ENCODE measurements at regions not wholly inside any gene's neighbourhood (a gene's known extent, or its start where the extent isn't known, plus 50 kb on each side); places are given as distances from the start of the nearest gene placed in this dataset.

DNA sequence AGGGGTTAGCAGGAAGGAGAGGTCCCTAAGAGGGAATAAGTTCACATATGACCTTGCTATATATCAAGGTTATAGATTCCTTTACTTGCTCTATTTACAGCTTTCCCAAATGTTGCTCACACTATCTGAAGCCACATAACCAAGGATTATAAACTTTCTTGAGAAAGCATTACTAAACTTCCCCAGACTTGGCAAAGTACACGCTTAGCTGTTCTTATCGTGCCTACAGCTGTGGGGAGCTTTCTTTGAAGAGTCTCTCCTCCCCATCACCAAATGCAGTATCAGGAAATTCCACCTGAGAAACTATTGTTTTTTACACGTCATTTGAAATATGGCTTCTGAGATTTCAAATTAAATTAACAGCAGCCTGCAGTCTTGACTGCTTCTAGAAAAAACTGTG lies 284.5 kb downstream of the CHL1 start:
- TF ChIP-seq EP300 (IDR thresholded peaks at IDR 0.05; ENCODE audit: borderline replicate concordance in 1 of 2, low read depth in 1 of 2, low read length in 1 of 2) (no peak), RFX5 (IDR thresholded peaks at IDR 0.05; ENCODE audit: low read length) (no peak), GABPA (IDR thresholded peaks at IDR 0.05; ENCODE audit: low read depth) (no peak), POLR2AphosphoS5 (IDR thresholded peaks at IDR 0.05; ENCODE audit: low read depth, low read length) (no peak), YY1 (IDR thresholded peaks at IDR 0.05; ENCODE audit: low read depth) (no peak), TAF1 (IDR thresholded peaks at IDR 0.05; ENCODE audit: borderline replicate concordance, low read depth, low read length) (no peak), MXI1 (IDR thresholded peaks at IDR 0.05; ENCODE audit: low read depth, low read length) (no peak), NFIC (IDR thresholded peaks at IDR 0.05; ENCODE audit: borderline replicate concordance) (no peak), EZH2phosphoT487 (IDR thresholded peaks at IDR 0.05; ENCODE audit: borderline replicate concordance, low read depth) (no peak)
- TF ChIP-seq, protein P1, sequence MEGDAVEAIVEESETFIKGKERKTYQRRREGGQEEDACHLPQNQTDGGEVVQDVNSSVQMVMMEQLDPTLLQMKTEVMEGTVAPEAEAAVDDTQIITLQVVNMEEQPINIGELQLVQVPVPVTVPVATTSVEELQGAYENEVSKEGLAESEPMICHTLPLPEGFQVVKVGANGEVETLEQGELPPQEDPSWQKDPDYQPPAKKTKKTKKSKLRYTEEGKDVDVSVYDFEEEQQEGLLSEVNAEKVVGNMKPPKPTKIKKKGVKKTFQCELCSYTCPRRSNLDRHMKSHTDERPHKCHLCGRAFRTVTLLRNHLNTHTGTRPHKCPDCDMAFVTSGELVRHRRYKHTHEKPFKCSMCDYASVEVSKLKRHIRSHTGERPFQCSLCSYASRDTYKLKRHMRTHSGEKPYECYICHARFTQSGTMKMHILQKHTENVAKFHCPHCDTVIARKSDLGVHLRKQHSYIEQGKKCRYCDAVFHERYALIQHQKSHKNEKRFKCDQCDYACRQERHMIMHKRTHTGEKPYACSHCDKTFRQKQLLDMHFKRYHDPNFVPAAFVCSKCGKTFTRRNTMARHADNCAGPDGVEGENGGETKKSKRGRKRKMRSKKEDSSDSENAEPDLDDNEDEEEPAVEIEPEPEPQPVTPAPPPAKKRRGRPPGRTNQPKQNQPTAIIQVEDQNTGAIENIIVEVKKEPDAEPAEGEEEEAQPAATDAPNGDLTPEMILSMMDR (IDR thresholded peaks at IDR 0.05) = no peak
- TF ChIP-seq, protein P2, sequence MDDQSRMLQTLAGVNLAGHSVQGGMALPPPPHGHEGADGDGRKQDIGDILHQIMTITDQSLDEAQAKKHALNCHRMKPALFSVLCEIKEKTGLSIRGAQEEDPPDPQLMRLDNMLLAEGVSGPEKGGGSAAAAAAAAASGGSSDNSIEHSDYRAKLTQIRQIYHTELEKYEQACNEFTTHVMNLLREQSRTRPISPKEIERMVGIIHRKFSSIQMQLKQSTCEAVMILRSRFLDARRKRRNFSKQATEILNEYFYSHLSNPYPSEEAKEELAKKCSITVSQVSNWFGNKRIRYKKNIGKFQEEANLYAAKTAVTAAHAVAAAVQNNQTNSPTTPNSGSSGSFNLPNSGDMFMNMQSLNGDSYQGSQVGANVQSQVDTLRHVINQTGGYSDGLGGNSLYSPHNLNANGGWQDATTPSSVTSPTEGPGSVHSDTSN (IDR thresholded peaks at IDR 0.05) = no peak
- TF ChIP-seq, protein P3, sequence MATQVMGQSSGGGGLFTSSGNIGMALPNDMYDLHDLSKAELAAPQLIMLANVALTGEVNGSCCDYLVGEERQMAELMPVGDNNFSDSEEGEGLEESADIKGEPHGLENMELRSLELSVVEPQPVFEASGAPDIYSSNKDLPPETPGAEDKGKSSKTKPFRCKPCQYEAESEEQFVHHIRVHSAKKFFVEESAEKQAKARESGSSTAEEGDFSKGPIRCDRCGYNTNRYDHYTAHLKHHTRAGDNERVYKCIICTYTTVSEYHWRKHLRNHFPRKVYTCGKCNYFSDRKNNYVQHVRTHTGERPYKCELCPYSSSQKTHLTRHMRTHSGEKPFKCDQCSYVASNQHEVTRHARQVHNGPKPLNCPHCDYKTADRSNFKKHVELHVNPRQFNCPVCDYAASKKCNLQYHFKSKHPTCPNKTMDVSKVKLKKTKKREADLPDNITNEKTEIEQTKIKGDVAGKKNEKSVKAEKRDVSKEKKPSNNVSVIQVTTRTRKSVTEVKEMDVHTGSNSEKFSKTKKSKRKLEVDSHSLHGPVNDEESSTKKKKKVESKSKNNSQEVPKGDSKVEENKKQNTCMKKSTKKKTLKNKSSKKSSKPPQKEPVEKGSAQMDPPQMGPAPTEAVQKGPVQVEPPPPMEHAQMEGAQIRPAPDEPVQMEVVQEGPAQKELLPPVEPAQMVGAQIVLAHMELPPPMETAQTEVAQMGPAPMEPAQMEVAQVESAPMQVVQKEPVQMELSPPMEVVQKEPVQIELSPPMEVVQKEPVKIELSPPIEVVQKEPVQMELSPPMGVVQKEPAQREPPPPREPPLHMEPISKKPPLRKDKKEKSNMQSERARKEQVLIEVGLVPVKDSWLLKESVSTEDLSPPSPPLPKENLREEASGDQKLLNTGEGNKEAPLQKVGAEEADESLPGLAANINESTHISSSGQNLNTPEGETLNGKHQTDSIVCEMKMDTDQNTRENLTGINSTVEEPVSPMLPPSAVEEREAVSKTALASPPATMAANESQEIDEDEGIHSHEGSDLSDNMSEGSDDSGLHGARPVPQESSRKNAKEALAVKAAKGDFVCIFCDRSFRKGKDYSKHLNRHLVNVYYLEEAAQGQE (IDR thresholded peaks at IDR 0.05; ENCODE audit: low read depth, low read length) = no peak
